Fibroblast of skin of scalp (primary cell): ENCODE measurements at regions not wholly inside any gene's neighbourhood (a gene's known extent, or its start where the extent isn't known, plus 50 kb on each side); places are given as distances from the start of the nearest gene placed in this dataset.
"Not testable (repeated sequence)": the region's sequence is repeated elsewhere in the genome, so short reads cannot be mapped to it uniquely, and the experiment has no call there.

Experiments used
- DNase-seq: peaks from one replicate; pipeline ENCODE4 v3.0.0-alpha.2; 2013

DNA sequence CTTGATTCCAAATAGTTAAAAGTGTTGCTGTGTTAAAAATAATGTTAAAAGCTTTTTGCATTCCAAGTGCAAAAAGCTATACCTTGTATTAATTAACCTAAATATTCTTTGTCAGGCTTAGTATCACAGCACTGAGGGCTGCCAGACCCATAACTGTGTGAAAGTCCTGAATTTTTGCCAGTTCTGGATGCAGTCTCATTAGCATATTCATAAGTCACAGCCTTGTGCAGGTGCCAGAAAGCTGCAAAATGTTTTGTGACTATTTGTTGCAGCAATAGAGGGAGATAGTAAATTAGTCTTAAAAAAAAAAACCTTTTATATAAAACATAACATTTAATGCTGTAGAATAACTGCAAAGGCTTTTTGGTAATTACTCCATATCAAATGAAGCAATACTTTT lies 56.6 kb downstream of the SLITRK1 start:
- DNase-seq, result no peak

DNA sequence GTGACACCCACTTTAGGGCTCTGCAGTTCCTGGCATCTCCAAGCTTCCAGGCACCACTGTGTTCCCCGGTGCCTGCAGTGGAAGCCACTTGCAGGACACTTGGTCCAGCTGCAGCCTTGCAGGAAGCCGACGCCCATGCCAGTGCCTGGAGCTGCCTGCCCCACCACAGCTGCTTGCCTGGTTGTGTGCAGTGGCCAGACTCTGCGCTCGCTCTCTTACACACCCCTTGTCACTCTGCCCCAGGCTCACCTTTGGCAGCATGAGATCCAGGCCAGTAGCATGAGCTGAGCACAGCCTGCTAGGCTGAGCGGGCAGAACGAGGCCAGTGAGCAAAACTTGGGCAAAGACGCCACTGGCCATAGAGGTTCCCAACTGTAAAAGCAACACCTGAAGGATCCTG lies 57.7 kb downstream of the SLITRK1 start:
- no peak for DNase-seq

DNA sequence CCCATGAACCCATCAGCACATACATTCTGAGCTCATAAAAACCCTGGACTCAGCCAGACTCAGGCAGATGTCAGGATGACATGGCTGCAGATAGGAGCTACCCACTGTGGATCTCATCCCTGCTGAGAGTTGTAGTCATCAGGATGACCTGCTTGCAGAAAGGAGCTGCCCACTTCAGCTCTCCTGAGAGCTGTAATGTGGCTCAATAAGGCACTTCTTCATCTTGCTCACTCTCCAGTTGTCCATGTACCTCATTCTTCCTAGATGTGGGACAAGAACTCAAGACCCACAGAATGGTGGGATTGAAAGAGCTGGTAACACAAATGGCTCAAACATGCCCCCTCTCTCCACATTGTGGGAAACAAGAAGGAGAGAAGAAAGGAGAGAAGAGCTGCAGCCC lies 58.2 kb downstream of the SLITRK1 start:
- no peak for DNase-seq

DNA sequence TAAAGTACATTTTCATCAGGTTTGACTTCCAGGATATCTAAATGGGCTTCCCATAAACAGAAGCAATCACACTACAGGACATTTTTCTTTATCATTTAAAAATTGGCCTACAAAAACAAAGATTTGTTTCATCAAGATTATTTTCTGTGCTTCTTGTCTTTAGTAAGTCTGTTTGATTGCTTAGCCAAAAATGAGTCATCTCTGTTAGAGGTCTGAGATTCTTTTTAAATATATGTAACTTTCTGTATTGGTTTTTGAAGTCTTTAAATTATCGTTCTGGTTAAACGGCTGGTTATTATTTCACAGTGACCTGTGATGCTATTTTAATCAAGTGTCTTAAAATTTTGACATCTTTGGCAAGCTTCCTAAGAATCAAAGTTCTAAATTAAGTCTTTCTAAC lies 62.7 kb downstream of the SLITRK1 start:
- DNase-seq, result peak; percentile 7

DNA sequence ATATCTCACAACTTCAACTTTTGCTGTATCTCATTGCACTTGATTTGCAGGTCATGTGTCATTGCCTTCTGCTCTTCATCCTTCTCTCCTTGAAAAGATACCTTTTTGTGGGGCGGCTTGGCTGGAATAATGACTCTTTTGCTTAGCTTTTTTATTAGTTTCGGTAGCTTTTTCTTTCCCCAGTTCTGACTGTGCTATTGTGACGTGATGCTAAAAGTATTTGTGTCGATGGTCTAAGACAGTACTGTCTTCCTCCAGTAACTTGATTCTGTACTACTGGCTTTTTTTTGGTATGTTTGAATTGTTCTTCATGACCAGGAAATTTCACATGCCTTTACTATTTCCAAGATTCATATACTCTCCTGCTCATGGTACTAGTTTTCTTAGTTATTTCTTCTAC lies 63.1 kb downstream of the SLITRK1 start:
- DNase-seq, result peak; percentile 8

DNA sequence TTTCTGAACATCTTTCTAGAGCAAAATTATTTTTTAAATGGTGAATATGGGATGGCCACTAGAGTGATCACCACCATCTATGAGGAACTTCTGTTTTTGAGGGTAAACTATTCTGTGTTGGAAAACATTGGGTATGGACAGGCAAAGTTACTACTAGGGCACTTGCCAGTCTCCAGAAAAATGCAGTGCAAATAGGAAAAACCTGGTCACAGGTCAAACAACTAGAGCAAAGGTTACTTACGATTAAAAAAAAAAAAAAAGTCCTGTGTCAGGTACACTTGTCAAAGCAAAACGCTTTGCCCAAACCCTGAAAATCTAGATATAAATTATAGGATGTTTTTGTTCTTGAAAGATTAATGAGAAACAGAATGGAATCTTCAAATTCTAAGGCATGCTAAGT lies 66.2 kb downstream of the SLITRK1 start:
- DNase-seq, result no peak

DNA sequence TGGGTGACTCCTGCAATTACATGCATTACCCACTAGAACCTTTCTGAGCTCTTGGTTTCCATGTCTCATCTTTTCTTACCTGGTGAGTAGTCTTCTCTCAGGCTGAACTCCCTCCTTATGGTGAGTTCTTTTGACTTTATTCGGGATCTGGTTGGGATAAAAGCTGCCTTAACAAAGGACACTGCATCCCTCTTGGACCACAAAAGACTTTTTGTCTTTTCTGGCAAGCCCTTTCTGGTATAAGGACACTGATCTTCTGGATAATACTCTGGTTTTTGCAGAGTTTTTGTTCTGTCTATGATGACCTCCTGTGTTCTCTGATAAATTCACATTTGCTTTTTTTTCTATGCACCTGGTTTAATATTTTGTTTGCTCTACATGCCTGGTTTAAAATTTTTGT lies 66.7 kb downstream of the SLITRK1 start:
- no peak for DNase-seq

DNA sequence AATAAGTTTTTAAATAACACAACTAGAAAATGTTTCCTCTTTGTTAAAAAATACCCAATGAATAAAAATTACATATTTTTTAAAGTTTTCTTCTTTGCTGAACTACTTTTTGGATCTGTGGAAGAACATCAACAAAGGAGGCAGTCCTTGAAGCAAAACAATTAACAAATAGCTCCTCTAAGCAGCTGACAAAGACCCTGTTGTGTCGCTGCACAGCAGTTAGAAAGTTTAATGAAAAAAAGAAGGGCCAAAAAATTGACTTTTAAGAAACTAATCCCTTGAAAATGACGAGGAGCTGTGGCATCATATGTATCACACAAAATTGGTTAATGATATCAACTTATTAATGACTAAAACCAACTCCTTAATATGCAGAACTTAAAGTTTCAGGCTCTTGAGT lies 72.1 kb downstream of the SLITRK1 start:
- no peak for DNase-seq

DNA sequence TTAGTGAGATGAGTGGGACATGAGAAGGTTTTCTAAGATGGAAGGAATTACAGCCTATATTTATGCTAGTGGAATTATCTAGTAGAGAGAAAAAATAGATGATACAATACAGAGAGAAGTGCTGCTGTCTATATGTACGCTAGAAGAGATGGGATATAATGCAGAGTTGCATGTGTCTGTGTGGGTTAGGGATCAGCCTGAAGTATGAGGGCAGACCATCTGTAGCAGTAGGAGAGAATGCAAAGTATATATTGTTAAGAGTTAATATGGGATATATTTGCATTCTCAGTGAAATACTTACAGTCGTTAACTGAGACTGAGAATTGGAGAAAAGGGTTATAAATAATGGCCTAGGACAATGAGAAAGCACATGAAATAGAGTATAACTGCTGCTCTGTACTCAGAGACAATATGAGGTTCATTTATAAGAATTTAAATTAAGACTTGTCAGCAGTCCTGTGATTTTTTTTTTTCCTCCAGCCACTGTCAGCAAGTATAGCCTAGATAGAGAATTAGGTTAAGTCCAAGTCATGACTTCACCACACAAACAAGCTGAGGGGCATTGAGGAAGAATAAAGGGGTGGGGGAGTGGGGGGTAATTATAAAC lies 77.8 kb downstream of the SLITRK1 start:
- DNase-seq, result no peak

DNA sequence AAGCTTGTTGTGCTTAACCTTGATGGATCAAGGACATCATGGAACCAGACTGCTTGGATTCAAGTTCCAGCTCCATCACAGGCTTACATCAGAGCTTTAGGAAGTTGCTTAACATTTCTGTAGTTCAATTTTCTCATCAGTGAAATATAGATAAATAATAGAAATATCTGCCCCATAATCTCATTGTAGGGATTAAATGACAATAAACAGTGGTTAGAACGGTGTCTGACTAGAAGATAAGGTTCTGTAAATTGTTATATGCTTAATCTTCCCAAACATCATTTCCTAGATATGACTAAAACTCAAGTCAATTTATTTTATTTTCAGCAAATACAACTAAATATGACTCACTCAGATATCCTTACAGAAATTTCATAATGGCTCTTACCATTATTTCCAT lies 83.5 kb downstream of the SLITRK1 start:
- DNase-seq, result no peak

DNA sequence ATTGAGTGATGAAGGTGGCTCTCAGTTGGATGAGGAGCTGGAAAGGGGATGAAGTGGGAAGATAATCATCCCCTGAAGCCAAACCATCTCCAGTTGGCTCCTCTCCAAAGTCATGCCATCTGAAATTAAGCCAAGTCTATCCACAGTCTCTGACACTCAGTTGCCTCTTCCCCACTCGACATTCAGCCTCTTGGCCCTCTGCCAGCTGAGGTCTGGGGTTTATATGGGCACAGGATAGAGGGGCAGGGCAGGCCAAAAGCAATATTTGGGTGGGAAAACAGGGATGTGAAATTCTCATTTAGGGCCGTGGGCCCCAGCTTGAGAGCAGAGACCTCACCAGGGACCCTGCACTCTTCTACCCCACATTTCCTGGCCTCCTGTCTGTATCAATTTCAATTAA lies 85.9 kb downstream of the SLITRK1 start:
- no peak for DNase-seq

DNA sequence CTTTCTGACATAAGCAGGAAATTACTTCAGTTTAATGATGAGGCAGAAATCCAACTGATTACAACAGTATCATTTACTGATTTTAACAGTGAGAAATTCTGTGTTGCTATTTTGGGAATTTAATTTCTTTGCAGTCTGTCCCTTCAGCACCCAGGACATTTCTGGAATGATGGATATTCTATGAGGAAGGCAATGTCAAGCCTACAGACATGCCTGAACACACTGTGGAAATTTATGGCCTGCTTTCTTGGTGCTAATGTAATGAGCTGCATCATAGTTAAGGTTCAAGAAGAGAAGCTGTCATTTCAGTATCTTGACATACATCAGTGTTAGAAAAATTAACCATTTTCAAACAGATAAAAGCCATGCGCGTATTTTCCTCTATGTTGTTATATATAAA lies 87.7 kb downstream of the SLITRK1 start:
- DNase-seq, result no peak

DNA sequence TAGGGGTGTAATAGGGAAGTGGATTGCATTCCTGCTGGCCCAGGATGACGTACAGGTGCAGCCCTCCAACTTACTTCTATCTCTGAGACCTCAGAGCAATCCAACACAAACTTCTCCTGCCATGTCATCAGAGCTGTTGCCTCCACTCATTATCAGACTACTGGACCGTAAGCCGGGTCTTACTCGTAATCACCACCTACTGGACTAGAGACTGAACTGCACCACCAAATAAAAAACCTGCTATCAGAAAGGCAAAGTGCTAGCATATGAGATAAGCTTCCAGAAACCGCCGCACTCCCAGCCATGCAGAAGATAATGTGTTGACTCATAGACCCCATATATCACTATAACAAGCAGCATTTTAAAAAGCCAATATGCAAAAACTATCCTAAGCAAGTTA lies 102.0 kb downstream of the SLITRK1 start:
- peak; percentile 20 for DNase-seq

DNA sequence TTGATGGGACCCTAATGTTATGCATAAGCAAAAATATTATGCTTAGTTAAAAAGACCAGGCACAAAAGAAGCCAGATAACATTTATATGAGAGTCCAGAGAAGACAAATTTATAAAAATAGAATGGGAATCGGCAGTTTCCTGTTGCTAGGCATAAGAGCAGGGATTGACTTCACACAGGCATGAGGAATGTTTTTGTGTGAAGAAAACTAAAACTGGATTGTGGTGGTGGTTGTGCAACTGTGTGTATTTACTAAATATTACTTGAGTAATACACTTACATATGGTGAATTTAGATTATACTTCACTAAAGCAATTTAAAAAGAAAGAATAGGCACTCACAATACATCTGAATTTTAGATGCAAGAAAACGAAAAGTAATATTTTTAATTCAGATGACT lies 108.3 kb downstream of the SLITRK1 start:
- no peak for DNase-seq

DNA sequence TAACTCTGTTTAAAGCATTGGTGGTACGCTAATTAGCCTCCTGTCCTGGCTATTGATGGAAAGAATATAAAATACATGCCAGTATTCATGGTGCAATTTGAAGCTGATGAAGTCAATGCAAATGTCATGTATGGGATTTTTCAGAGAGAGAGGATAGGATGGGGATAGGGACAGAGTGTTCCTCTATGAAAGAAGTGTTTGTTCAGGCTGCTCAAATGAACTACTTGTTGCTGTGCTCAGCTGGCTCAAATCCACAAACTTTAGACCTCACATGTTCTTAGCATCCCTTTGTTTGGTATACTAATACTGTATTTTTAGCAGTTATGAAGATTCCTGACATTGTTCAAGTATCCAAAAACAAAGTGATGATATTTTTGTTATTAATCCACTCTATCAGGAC lies 116.5 kb downstream of the SLITRK1 start:
- no peak for DNase-seq

DNA sequence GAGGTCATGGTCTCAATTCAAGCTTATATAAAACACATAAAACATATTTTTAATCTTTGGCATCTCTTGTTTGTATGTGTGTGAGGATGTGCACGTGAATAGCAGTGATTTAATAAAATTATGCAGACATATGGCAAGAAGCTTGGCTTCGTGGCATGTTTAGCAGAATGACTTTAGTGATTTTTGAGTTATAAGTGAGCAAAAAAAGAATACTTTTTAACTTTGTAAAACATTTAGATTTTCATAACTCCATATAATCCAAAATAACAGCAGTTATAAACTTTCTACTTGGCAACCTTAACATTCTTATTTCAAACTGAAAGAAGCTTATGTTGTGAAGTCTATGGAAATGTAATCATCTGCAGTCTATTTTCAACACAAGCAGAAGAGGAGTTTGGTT lies 120.6 kb downstream of the SLITRK1 start:
- no peak for DNase-seq

DNA sequence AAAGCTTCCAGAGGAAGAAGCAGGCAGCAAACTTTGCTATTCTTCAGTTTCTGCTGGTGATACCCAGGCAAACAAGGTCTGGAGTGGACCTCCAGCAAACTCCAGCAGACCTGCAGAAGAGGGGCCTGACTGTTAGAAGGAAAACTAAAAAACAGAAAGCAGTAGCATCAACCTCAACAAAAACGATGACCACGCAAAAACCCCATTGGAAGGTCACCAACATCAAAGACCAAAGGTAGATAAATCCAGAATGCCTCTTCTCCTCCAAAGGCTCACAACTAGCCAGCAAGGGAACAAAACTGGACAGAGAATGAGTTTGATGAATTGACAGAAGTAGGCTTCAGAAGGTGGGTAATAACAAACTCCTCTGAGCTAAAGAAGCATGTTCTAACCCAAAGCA lies 127.1 kb downstream of the SLITRK1 start:
- not testable (repeated sequence) for DNase-seq

DNA sequence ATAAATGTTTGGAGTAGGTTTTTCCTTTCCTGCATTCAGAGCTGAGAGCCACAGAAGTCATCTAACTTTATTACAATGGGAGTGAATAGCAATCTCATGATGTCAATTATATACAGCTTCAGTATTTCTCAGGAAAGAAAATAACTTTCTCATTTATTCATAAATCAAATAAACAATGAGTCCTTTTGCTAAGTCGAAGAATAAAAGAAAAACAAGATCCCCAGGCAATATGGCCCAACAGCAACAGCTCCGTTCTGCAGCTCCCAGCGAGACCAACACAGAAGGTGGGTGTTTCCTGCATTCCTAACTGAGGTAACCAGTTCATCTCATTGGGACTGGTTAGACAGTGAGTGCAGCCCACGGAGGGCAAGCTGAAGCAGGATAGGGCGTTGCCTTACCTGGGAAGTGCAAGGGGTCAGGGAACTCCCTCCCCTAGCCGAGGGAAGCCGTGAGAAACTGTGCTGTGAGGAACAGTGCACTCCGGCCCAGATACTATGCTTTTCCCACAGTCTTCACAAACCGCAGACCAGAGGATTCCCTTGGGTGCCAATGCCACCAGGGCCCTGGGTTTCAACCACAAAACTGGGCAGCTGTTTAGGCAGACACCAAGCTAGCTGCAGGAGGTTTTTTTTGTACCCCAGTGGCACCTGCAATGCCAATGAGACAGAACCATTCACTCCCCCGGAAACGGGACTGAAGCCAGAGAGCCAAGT lies 128.2 kb downstream of the SLITRK1 start:
- DNase-seq, result peak; percentile 13

DNA sequence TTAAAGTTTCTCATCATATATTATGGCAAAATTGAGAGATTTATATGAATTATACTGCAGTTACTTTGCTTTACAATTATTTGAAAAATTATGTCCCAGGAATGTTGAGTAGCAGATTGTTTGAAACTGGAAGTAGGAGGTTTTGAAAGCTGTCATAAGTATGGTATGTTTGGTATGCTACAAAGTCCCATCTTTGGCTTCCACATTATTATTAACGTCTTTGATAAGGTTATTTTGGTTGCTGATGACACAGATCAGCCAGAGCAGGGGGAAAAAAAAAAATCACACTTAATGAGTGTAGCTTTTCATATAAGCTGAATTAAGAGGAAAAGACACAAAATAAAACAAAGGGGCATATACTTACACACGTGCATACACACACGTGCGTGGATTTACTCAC lies 130.1 kb downstream of the SLITRK1 start:
- DNase-seq, result peak; percentile 77

DNA sequence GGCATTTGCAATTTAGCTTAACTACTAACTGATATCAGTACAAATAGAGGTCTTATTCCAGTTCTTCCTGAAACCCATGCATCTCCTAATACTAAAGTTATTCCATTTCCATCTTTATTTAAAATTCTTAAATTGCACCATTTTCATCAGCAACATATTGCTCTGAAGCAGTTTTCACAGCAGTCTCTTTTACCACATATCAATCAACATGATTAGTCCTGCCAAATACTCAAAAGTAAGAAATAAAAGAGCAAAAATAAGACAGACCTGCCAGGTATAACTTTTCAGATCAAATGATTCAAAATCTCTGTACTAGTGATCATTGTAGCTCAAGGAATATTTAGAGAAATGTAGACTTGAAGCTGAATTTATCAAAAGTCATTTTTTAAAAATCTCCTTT lies 141.7 kb downstream of the SLITRK1 start:
- DNase-seq, result no peak

DNA sequence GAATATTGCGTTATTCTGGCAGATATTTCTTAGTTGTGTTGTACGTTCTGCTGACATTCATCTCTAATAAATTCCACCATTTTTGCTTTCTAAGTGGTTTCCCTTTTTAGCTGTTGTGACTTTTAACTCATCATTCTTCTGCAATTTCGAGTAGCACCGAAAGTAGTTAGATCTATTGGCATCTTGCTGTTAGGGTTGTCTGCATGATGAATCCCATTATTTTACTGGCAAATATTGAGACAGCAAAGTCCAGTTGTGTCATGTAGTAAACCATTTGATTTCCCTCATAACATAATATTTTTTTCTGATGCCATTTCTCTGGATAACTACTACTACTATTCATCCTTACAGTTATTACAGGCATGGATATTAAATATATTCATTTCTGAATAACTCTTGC lies 143.9 kb downstream of the SLITRK1 start:
- DNase-seq, result no peak

DNA sequence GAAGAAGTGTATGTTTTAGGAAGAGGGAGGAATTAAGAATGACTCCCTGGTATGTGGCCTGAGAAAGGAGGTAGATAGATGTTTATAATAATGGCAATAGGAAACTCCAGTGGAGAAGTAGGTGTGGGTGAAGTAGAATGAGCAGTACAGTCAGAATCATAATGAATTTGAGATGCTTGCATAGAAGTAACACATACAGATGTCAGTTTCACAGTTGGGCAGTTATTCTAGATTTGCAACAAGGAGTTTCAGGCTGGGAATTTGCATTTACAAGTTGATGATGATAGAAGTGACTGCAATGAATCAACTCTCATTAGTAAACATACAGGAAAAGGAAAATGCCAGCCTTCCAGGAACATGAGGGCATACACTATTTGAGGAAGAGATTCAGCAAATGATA lies 149.0 kb downstream of the SLITRK1 start:
- no peak for DNase-seq

DNA sequence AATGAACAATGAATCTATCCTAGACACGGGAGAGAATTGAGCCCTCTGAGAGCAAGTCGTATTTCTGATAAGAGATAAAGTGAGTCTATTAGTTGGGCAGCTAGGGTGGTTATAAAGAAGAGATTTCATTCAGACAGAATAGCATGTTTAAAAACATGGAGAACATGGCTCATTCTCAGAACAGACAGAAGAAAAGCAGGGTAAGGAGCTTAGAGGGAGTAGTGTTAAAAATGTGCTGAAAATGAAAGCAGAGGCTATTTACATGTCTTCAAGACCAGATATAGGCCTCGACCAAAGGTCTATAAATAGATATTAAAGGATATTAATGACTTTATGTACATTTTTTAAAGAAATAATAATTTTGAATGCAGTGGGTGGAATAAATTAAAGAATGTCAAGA lies 149.5 kb downstream of the SLITRK1 start:
- DNase-seq, result no peak

DNA sequence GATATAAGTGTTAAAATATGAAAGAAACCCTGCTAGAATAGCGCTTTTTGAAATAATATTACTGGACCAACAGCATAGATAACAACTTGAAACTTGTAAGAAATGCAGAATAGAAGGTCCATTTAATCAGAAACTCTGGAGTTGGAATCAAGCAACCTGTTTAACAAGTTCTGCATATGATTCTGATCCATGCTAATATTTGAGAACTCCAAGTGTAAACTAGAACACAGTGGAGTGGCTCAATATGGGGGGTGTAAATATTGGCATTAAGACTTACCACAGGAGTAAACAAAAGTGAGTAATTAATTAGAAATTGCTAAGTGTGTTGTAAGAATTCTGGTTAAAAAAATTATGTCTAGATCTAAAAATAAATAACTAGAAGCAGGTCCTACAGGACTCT lies 151.2 kb downstream of the SLITRK1 start:
- no peak for DNase-seq

DNA sequence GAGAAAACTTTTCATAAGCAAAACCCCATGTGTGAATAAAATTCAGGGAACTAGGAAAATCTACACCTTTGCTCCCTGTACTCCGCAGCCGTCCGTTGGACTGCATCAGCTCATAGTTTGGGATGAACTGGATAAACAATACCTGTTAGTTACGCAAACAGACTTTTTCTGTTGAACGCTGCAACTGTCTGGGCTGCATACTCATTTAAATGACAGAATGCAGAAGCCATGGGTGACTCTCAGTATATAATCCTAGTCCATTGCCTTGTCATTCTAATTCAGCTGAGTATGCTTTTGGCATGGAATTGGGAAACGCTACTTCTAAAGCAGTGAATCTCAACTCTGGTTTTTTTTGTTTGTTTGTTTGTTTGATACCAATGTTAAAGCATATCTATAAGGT lies 151.6 kb downstream of the SLITRK1 start:
- DNase-seq, result no peak
